H1 (cell line): ENCODE measurements at regions not wholly inside any gene's neighbourhood (a gene's known extent, or its start where the extent isn't known, plus 50 kb on each side); places are given as distances from the start of the nearest gene placed in this dataset.

Source experiments
- ASH2L ChIP-seq: fragments of 200-600, 300-600 bp; sonication (generic); IDR thresholded peaks from one replicate; pipeline ENCODE4 v1.7.1; 2017; ENCODE audit warnings: low read length
- EP300 ChIP-seq, 2 experiments: IDR thresholded peaks; 1 replicate in 1 of 2; 2 replicates in 1 of 2; pipeline ENCODE4 v1.6.1; 2011 to 2012; ENCODE audit warnings: low read depth in 2 of 2, low read length in 2 of 2, mild to moderate bottlenecking in 2 of 2, borderline replicate concordance in 1 of 2, inconsistent platforms in 1 of 2, moderate library complexity in 1 of 2
- EZH2 ChIP-seq: fragments of 200-600 bp; sonication (generic); IDR thresholded peaks from 2 replicates; pipeline ENCODE4 v1.7.1; 2012; ENCODE audit warnings: low read depth, mild to moderate bottlenecking, moderate library complexity, low read length, inconsistent platforms; ENCODE audit not compliant: severe bottlenecking
- MAFK ChIP-seq: IDR thresholded peaks from 2 replicates; pipeline ENCODE4 v1.6.1; 2012; ENCODE audit warnings: low read depth, mild to moderate bottlenecking, improper control_type of control experiment, low read length
- NANOG ChIP-seq: IDR thresholded peaks from 2 replicates; pipeline ENCODE4 v1.6.1; 2011; ENCODE audit warnings: low read length, low read depth, mild to moderate bottlenecking, inconsistent platforms; ENCODE audit not compliant: insufficient read depth, poor library complexity, severe bottlenecking
- PHF8 ChIP-seq: fragments of 200-600 bp; sonication (generic); conservative IDR thresholded peaks from 2 replicates; pipeline ENCODE4 v1.7.1; 2012; ENCODE audit warnings: low read depth, mild to moderate bottlenecking, inconsistent platforms, low read length, moderate library complexity
- POLR2A ChIP-seq, 2 experiments: IDR thresholded peaks; 1 replicate in 1 of 2; 2 replicates in 1 of 2; pipeline ENCODE4 v1.6.1; 2011; ENCODE audit warnings: low read depth in 2 of 2, low read length in 2 of 2, mild to moderate bottlenecking in 2 of 2; ENCODE audit errors: control extremely low read depth in 1 of 2
- RNF2 ChIP-seq: fragments of 200-900, 300-1000 bp; sonication (generic); IDR thresholded peaks from 2 replicates; pipeline ENCODE4 v1.7.1; 2016; ENCODE audit warnings: borderline replicate concordance, low read depth, mild to moderate bottlenecking, antibody characterized with exemption, low read length; ENCODE audit not compliant: poor library complexity, severe bottlenecking; ENCODE audit errors: missing control alignments
- SUZ12 ChIP-seq: fragments of 200-600 bp; sonication (generic); IDR thresholded peaks from 2 replicates; pipeline ENCODE4 v1.6.1; 2012; ENCODE audit warnings: mild to moderate bottlenecking, inconsistent platforms, low read length, moderate library complexity, mixed read lengths
- TBP ChIP-seq: IDR thresholded peaks from 2 replicates; pipeline ENCODE4 v1.6.1; 2011; ENCODE audit warnings: low read depth, low read length, improper control_type of control experiment
- TF ChIP-seq, protein P1 (sequence below): fragments of 300-600 bp; sonication (generic); IDR thresholded peaks from 2 replicates; pipeline ENCODE4 v1.7.1; 2012; ENCODE audit warnings: low read length, moderate library complexity, mild to moderate bottlenecking, inconsistent platforms; ENCODE audit not compliant: insufficient replicate concordance

DNA sequence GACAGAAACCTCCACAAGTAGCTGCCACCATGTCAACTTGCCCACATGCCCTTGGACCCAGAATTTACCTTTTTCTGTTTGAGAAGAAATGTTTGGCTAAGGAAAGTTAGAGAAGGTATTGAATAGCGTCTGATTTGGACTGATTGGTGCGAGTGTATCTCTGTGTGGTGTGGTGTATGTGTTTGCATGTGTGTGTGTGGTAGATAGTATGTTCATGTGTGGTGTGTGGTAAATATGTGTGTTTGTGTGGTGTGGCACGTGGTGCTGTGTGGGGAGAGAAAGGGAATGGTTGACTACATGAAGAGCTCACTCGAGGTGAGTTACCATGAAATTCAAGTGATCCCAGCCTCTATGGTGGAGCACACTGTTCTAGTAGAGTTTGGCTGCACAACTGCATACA lies 360.8 kb upstream of the SPHKAP start (continued):
- TF ChIP-seq, protein P1, sequence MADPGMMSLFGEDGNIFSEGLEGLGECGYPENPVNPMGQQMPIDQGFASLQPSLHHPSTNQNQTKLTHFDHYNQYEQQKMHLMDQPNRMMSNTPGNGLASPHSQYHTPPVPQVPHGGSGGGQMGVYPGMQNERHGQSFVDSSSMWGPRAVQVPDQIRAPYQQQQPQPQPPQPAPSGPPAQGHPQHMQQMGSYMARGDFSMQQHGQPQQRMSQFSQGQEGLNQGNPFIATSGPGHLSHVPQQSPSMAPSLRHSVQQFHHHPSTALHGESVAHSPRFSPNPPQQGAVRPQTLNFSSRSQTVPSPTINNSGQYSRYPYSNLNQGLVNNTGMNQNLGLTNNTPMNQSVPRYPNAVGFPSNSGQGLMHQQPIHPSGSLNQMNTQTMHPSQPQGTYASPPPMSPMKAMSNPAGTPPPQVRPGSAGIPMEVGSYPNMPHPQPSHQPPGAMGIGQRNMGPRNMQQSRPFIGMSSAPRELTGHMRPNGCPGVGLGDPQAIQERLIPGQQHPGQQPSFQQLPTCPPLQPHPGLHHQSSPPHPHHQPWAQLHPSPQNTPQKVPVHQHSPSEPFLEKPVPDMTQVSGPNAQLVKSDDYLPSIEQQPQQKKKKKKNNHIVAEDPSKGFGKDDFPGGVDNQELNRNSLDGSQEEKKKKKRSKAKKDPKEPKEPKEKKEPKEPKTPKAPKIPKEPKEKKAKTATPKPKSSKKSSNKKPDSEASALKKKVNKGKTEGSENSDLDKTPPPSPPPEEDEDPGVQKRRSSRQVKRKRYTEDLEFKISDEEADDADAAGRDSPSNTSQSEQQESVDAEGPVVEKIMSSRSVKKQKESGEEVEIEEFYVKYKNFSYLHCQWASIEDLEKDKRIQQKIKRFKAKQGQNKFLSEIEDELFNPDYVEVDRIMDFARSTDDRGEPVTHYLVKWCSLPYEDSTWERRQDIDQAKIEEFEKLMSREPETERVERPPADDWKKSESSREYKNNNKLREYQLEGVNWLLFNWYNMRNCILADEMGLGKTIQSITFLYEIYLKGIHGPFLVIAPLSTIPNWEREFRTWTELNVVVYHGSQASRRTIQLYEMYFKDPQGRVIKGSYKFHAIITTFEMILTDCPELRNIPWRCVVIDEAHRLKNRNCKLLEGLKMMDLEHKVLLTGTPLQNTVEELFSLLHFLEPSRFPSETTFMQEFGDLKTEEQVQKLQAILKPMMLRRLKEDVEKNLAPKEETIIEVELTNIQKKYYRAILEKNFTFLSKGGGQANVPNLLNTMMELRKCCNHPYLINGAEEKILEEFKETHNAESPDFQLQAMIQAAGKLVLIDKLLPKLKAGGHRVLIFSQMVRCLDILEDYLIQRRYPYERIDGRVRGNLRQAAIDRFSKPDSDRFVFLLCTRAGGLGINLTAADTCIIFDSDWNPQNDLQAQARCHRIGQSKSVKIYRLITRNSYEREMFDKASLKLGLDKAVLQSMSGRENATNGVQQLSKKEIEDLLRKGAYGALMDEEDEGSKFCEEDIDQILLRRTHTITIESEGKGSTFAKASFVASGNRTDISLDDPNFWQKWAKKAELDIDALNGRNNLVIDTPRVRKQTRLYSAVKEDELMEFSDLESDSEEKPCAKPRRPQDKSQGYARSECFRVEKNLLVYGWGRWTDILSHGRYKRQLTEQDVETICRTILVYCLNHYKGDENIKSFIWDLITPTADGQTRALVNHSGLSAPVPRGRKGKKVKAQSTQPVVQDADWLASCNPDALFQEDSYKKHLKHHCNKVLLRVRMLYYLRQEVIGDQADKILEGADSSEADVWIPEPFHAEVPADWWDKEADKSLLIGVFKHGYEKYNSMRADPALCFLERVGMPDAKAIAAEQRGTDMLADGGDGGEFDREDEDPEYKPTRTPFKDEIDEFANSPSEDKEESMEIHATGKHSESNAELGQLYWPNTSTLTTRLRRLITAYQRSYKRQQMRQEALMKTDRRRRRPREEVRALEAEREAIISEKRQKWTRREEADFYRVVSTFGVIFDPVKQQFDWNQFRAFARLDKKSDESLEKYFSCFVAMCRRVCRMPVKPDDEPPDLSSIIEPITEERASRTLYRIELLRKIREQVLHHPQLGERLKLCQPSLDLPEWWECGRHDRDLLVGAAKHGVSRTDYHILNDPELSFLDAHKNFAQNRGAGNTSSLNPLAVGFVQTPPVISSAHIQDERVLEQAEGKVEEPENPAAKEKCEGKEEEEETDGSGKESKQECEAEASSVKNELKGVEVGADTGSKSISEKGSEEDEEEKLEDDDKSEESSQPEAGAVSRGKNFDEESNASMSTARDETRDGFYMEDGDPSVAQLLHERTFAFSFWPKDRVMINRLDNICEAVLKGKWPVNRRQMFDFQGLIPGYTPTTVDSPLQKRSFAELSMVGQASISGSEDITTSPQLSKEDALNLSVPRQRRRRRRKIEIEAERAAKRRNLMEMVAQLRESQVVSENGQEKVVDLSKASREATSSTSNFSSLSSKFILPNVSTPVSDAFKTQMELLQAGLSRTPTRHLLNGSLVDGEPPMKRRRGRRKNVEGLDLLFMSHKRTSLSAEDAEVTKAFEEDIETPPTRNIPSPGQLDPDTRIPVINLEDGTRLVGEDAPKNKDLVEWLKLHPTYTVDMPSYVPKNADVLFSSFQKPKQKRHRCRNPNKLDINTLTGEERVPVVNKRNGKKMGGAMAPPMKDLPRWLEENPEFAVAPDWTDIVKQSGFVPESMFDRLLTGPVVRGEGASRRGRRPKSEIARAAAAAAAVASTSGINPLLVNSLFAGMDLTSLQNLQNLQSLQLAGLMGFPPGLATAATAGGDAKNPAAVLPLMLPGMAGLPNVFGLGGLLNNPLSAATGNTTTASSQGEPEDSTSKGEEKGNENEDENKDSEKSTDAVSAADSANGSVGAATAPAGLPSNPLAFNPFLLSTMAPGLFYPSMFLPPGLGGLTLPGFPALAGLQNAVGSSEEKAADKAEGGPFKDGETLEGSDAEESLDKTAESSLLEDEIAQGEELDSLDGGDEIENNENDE, result no peak
- TF ChIP-seq EZH2, result no peak
- TF ChIP-seq ASH2L, result no peak
- no peak for TF ChIP-seq TBP
- no peak for TF ChIP-seq PHF8
- no peak for TF ChIP-seq SUZ12
- TF ChIP-seq NANOG, result no peak
- no peak for TF ChIP-seq EP300 (IDR thresholded peaks at IDR 0.05; ENCODE audit: borderline replicate concordance in 1 of 2, low read depth in 2 of 2, low read length in 2 of 2)
- TF ChIP-seq MAFK, result no peak
- TF ChIP-seq POLR2A (IDR thresholded peaks at IDR 0.05; ENCODE audit: control extremely low read depth in 1 of 2, low read depth in 2 of 2, low read length in 2 of 2), result no peak
- no peak for TF ChIP-seq RNF2
